Activated T-helper 2 cell treated with anti-CD3 and anti-CD28 coated beads, Interferon-gamma antibody, Interleukin-2, Interleukin-4, amounts not matched to agents 10 μg/mL and 5 μg/mL and 100 μg/mL, durations not matched to agents 14 hours and 24 hours and 36 hours (primary cell): ENCODE measurements at regions not wholly inside any gene's neighbourhood (a gene's known extent, or its start where the extent isn't known, plus 50 kb on each side); places are given as distances from the start of the nearest gene placed in this dataset.

ENCODE experiments used
- DNase-seq: peaks from one replicate; pipeline ENCODE4 v3.0.0; 2021; ENCODE audit warnings: low spot score
- H3K27ac Mint-ChIP-seq: one replicate; pipeline ENCODE4 v1.8.0; 2021; ENCODE audit warnings: mixed read lengths
- H3K27me3 Mint-ChIP-seq: one replicate; pipeline ENCODE4 v1.8.0; 2021; ENCODE audit warnings: low read depth, mixed read lengths
- H3K36me3 Mint-ChIP-seq: one replicate; pipeline ENCODE4 v1.8.0; 2021; ENCODE audit warnings: low read depth, mixed read lengths
- H3K4me1 Mint-ChIP-seq: one replicate; pipeline ENCODE4 v1.8.0; 2021; ENCODE audit warnings: low read depth, mixed read lengths
- H3K4me3 Mint-ChIP-seq: one replicate; pipeline ENCODE4 v1.8.0; 2021; ENCODE audit warnings: low read depth, mild to moderate bottlenecking, moderate library complexity, mixed read lengths
- H3K9me3 Mint-ChIP-seq: one replicate; pipeline ENCODE4 v1.8.0; 2021; ENCODE audit warnings: mixed read lengths
- intact Hi-C: fragments of 100-400 bp; cut with micrococcal nuclease; formaldehyde crosslinking; loops from one replicate; pipeline ENCODE4 v1.15.1; 2023

GRCh38 chr4:27628609-27629008, 768.0 kb downstream of the STIM2 start:
- Mint-ChIP-seq H3K36me3 (no peaks in the 10 kb centered on the region), H3K27me3 (no peaks in the 10 kb centered on the region), H3K9me3 (no peaks in the 10 kb centered on the region), H3K4me1 (no peaks in the 10 kb centered on the region), H3K4me3 (no peak overlapping the region), H3K27ac (no peak overlapping the region)
- intact Hi-C loops: no loop called here
- no peak for DNase-seq

GRCh38 chr4:27629532-27630225, 769.0 kb downstream of the STIM2 start:
- Mint-ChIP-seq H3K27ac (no peak overlapping the region), H3K4me1 (no peaks in the 10 kb centered on the region), H3K4me3 (no peak overlapping the region), H3K27me3 (no peaks in the 10 kb centered on the region), H3K9me3 (no peaks in the 10 kb centered on the region), H3K36me3 (no peaks in the 10 kb centered on the region)
- DNase-seq: no peak
- intact Hi-C loops: no loop called here

- Mint-ChIP-seq H3K9me3 (no peaks in the 10 kb centered on the region), H3K36me3 (no peaks in the 10 kb centered on the region), H3K27ac (no peak overlapping the region), H3K4me1 (no peaks in the 10 kb centered on the region), H3K4me3 (no peak overlapping the region), H3K27me3 (no peaks in the 10 kb centered on the region)
- DNase-seq: no peak
- intact Hi-C loops: no loop called here
Measured at GRCh38 chr4:27635936-27636913, 775.6 kb downstream of the STIM2 start.

GRCh38 chr4:27638163-27638915, 777.7 kb downstream of the STIM2 start:
- Mint-ChIP-seq H3K9me3 (no peaks in the 10 kb centered on the region), H3K36me3 (no peaks in the 10 kb centered on the region), H3K4me3 (no peak overlapping the region), H3K4me1 (no peaks in the 10 kb centered on the region), H3K27me3 (no peaks in the 10 kb centered on the region), H3K27ac (no peak overlapping the region)
- no peak for DNase-seq
- intact Hi-C loops: no loop called here

GRCh38 chr4:27643101-27643500, 782.5 kb downstream of the STIM2 start:
- H3K36me3 Mint-ChIP-seq: no peaks in the 10 kb centered on the region
- DNase-seq: no peak
- H3K27me3 Mint-ChIP-seq: no peaks in the 10 kb centered on the region
- H3K4me1 Mint-ChIP-seq: no peaks in the 10 kb centered on the region
- no peak overlapping the region for H3K27ac Mint-ChIP-seq
- H3K4me3 Mint-ChIP-seq: no peak overlapping the region
- H3K9me3 Mint-ChIP-seq: no peaks in the 10 kb centered on the region
- intact Hi-C loops: no loop called here

GRCh38 chr4:27648416-27648815, 787.8 kb downstream of the STIM2 start:
- DNase-seq: no peak
- Mint-ChIP-seq H3K9me3 (no peaks in the 10 kb centered on the region), H3K36me3 (no peaks in the 10 kb centered on the region)

GRCh38 chr4:27662426-27662825, 801.8 kb downstream of the STIM2 start:
- Mint-ChIP-seq H3K27me3 (no peaks in the 10 kb centered on the region), H3K4me3 (no peak overlapping the region), H3K27ac (no peak overlapping the region), H3K9me3 (peaks cover 6% of the 10 kb centered on the region), H3K36me3 (no peaks in the 10 kb centered on the region), H3K4me1 (no peaks in the 10 kb centered on the region)
- DNase-seq: no peak
- intact Hi-C loops: no loop called here

More at GRCh38 chr4:27648416-27648815, 787.8 kb downstream of the STIM2 start:
- H3K27me3 Mint-ChIP-seq: no peaks in the 10 kb centered on the region
- H3K27ac Mint-ChIP-seq: no peak overlapping the region
- no peak overlapping the region for H3K4me3 Mint-ChIP-seq
- no peaks in the 10 kb centered on the region for H3K4me1 Mint-ChIP-seq
- intact Hi-C loops: no loop called here

GRCh38 chr4:27666943-27667342, 806.3 kb downstream of the STIM2 start:
- Mint-ChIP-seq H3K27me3 (no peaks in the 10 kb centered on the region), H3K4me1 (no peaks in the 10 kb centered on the region)

GRCh38 chr4:27668001-27668400, 807.4 kb downstream of the STIM2 start:
- Mint-ChIP-seq H3K27ac (no peak overlapping the region), H3K36me3 (no peaks in the 10 kb centered on the region), H3K27me3 (no peaks in the 10 kb centered on the region), H3K9me3 (no peaks in the 10 kb centered on the region), H3K4me3 (no peak overlapping the region), H3K4me1 (no peaks in the 10 kb centered on the region)
- intact Hi-C loops: no loop called here
- no peak for DNase-seq

More at GRCh38 chr4:27666943-27667342, 806.3 kb downstream of the STIM2 start:
- peaks cover 5% of the 10 kb centered on the region for H3K9me3 Mint-ChIP-seq
- no peak for DNase-seq
- no peak overlapping the region for H3K4me3 Mint-ChIP-seq
- H3K27ac Mint-ChIP-seq: no peak overlapping the region
- H3K36me3 Mint-ChIP-seq: no peaks in the 10 kb centered on the region
- intact Hi-C loops: no loop called here

- Mint-ChIP-seq H3K9me3 (peaks cover 4% of the 10 kb centered on the region), H3K4me3 (no peak overlapping the region), H3K4me1 (no peaks in the 10 kb centered on the region), H3K27me3 (no peaks in the 10 kb centered on the region), H3K36me3 (no peaks in the 10 kb centered on the region), H3K27ac (no peak overlapping the region)
- no peak for DNase-seq
- intact Hi-C loops: no loop called here
Measured at GRCh38 chr4:27678027-27678426, 817.4 kb downstream of the STIM2 start.

GRCh38 chr4:27684610-27685011, 824.0 kb downstream of the STIM2 start:
- H3K27ac Mint-ChIP-seq: no peak overlapping the region
- no peaks in the 10 kb centered on the region for H3K27me3 Mint-ChIP-seq
- H3K36me3 Mint-ChIP-seq: no peaks in the 10 kb centered on the region
- no peak overlapping the region for H3K4me3 Mint-ChIP-seq
- H3K9me3 Mint-ChIP-seq: no peaks in the 10 kb centered on the region
- intact Hi-C loops: no loop called here
- no peaks in the 10 kb centered on the region for H3K4me1 Mint-ChIP-seq
- no peak for DNase-seq

GRCh38 chr4:27685091-27685490, 824.5 kb downstream of the STIM2 start:
- Mint-ChIP-seq H3K27ac (no peak overlapping the region), H3K4me3 (no peak overlapping the region), H3K4me1 (no peaks in the 10 kb centered on the region), H3K27me3 (no peaks in the 10 kb centered on the region), H3K36me3 (no peaks in the 10 kb centered on the region), H3K9me3 (no peaks in the 10 kb centered on the region)
- intact Hi-C loops: no loop called here
- no peak for DNase-seq
